ENCODE measurements at regions not wholly inside any gene's neighbourhood (a gene's known extent, or its start where the extent isn't known, plus 50 kb on each side); places are given as distances from the start of the nearest gene placed in this dataset.

- TF ChIP-seq EP300 (conservative IDR thresholded peaks at IDR 0.05; ENCODE audit: poor library complexity, severe bottlenecking), result no peak
- TF ChIP-seq EZH2 (IDR thresholded peaks at IDR 0.05; ENCODE audit: borderline replicate concordance, insufficient read depth, low read length, poor library complexity, severe bottlenecking), result no peak
- TF ChIP-seq CTCF (IDR thresholded peaks at IDR 0.05; ENCODE audit: poor library complexity, severe bottlenecking), result no peak
- no peak for TF ChIP-seq REST (IDR thresholded peaks at IDR 0.05; ENCODE audit: borderline replicate concordance)
Measured at GRCh38 chr3:63132461-63133250, 145.5 kb upstream of the SYNPR start.

Data from neural cell (in vitro differentiated cells).